ENCODE measurements at regions not wholly inside any gene's neighbourhood (a gene's known extent, or its start where the extent isn't known, plus 50 kb on each side); places are given as distances from the start of the nearest gene placed in this dataset.

GRCh38 chr6:3541006-3541585, 84.2 kb upstream of the SLC22A23 start:
- TF ChIP-seq EZH2phosphoT487 (IDR thresholded peaks at IDR 0.05; ENCODE audit: borderline replicate concordance, low read depth) (no peak), FOXM1 (IDR thresholded peaks at IDR 0.05; ENCODE audit: low read depth) (no peak), NRF1 (IDR thresholded peaks at IDR 0.05; ENCODE audit: low read depth, low read length) (no peak), MAX (IDR thresholded peaks at IDR 0.05; ENCODE audit: low read depth) (no peak), GATA2 (CRISPR knock-in tag; IDR thresholded peaks at IDR 0.05) (no peak), TAF1 (IDR thresholded peaks at IDR 0.05; ENCODE audit: borderline replicate concordance, low read depth, low read length) (no peak), CTCF (IDR thresholded peaks at IDR 0.05) (no peak), RAD21 (IDR thresholded peaks at IDR 0.05; ENCODE audit: low read length) (no peak)

All from SK-N-SH (cell line).